ENCODE measurements at regions not wholly inside any gene's neighbourhood (a gene's known extent, or its start where the extent isn't known, plus 50 kb on each side); places are given as distances from the start of the nearest gene placed in this dataset.

DNA sequence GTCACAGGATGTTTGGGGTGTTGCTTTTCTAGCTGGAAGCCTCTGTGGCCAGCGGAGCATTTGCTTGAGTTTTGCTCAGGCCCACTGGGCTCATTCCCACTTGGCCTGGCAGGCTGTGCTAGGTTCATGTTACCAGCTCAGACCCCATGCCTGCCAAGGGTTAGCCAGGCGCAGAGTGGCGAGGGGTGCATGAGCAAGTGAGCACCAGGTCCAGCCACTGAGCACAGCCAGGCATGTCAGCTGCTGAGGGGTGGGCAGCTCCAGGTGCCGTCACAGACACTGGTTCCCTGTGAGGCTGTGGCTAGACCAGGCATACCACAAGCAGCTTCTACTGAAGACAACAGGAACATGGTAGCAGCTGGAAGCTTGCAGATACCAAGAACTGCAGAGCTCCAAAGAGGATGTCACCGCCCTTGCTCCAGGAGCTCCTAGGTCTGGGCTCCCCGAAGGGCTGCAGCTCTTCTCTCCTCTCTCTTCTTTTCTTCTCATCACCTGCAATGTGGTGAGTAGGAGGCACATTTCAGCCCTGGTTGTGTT lies 52.0 kb upstream of the CYYR1 start:
- no TSS peak for BruUV-seq (replicated peaks)
- no peaks in the 10 kb centered on the region for H3K27me3 Mint-ChIP-seq (ENCODE audit: insufficient read depth, unreplicated experiment)
- no peaks in the 10 kb centered on the region for H3K27me3 ChIP-seq (replicated peaks; ENCODE audit: control insufficient read depth, insufficient read depth, low read length)
- H3K4me3 ChIP-seq (ENCODE audit: low read depth, low read length): no peak overlapping the region
- H3K4me3 Mint-ChIP-seq (ENCODE audit: unreplicated experiment): no peak overlapping the region
- no peaks in the 10 kb centered on the region for H3K9me3 Mint-ChIP-seq (ENCODE audit: unreplicated experiment)
- intact Hi-C loops (cut with micrococcal nuclease; ENCODE audit: unreplicated experiment): no loop called here
- DNase-seq: no peak
- CTCF ChIA-PET: no interaction called here
- no peaks in the 10 kb centered on the region for H3K36me3 ChIP-seq (ENCODE audit: control insufficient read depth, insufficient read depth, low read length)
- POLR2A ChIA-PET: no interaction called here
- TF ChIP-seq CTCF (IDR thresholded peaks at IDR 0.05; ENCODE audit: insufficient read depth in 1 of 2, low read depth in 1 of 2, low read length in 1 of 2, severe bottlenecking in 1 of 2, unreplicated experiment in 1 of 2): no peak
- no peak overlapping the region for H3K27ac Mint-ChIP-seq (ENCODE audit: unreplicated experiment)
- H3K4me1 ChIP-seq: peaks cover 4% of the 10 kb centered on the region; the same call in 1 of the 2 replicates
- no peaks in the 10 kb centered on the region for H3K4me1 Mint-ChIP-seq (ENCODE audit: low read depth, unreplicated experiment)
- H3K9me3 ChIP-seq: no peaks in the 10 kb centered on the region
- no peaks in the 10 kb centered on the region for H3K36me3 Mint-ChIP-seq (ENCODE audit: insufficient read depth, unreplicated experiment)
